HL-60 (cell line): ENCODE measurements at regions not wholly inside any gene's neighbourhood (a gene's known extent, or its start where the extent isn't known, plus 50 kb on each side); places are given as distances from the start of the nearest gene placed in this dataset.

ENCODE experiments used
- DNase-seq, 2 experiments: peaks; one replicate each; pipeline ENCODE4 v3.0.0-alpha.2; 2010 to 2020; ENCODE audit warnings: low read depth in 1 of 2, low spot score in 1 of 2
- H3K27ac ChIP-seq: fragments of 250-450 bp; sonication (Bioruptor Pico); replicated peaks from 2 replicates; pipeline ENCODE4 v1.5.1; 2020; ENCODE audit warnings: mild to moderate bottlenecking, moderate library complexity
- H3K27me3 ChIP-seq: fragments of 250-450 bp; sonication (Bioruptor Pico); 2 replicates; pipeline ENCODE4 v1.5.1; 2021; ENCODE audit warnings: mild to moderate bottlenecking, moderate library complexity; ENCODE audit not compliant: insufficient read depth, poor library complexity, severe bottlenecking
- H3K4me3 ChIP-seq: replicated peaks from 2 replicates; pipeline ENCODE4 v1.5.1; 2011; ENCODE audit warnings: mild to moderate bottlenecking, control low read depth, low read length; ENCODE audit not compliant: insufficient read depth
- CTCF ChIP-seq: IDR thresholded peaks from one replicate; pipeline ENCODE4 v1.5.1; 2011; ENCODE audit warnings: low read length, control low read depth, inconsistent platforms; ENCODE audit not compliant: insufficient read depth
- GABPA ChIP-seq: IDR thresholded peaks from 2 replicates; pipeline ENCODE4 v1.6.1; 2012; ENCODE audit warnings: low read depth
- POLR2AphosphoS5 ChIP-seq: IDR thresholded peaks from 2 replicates; pipeline ENCODE4 v1.6.1; 2012; ENCODE audit warnings: low read depth
- SPI1 ChIP-seq: IDR thresholded peaks from 2 replicates; pipeline ENCODE4 v1.6.1; 2012; ENCODE audit warnings: low read depth, mild to moderate bottlenecking, borderline replicate concordance
- TF ChIP-seq, protein P1 (sequence below): IDR thresholded peaks from 2 replicates; pipeline ENCODE4 v1.6.1; 2012; ENCODE audit warnings: low read depth; ENCODE audit not compliant: insufficient replicate concordance

DNA sequence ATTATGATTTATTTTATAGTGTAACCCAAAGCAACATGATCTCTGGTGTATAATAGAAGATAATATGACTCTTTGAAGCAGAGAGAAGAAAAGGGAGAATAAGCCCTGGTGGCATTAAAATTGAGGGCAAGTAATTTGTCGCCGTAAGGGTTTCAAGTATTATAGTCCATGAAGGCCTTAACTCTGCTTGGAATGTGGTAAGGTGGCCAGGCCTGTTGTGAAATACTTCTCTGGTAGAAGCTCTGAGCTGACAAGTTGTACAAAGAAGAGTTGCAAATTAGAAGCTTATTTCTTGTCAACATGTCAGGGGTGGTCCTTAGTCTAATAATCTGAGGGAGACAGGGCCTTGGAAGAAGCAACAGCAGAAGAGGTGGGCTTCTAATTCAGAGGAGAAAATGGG, 151.7 kb upstream of the HHIP start:
- TF ChIP-seq, protein P1, sequence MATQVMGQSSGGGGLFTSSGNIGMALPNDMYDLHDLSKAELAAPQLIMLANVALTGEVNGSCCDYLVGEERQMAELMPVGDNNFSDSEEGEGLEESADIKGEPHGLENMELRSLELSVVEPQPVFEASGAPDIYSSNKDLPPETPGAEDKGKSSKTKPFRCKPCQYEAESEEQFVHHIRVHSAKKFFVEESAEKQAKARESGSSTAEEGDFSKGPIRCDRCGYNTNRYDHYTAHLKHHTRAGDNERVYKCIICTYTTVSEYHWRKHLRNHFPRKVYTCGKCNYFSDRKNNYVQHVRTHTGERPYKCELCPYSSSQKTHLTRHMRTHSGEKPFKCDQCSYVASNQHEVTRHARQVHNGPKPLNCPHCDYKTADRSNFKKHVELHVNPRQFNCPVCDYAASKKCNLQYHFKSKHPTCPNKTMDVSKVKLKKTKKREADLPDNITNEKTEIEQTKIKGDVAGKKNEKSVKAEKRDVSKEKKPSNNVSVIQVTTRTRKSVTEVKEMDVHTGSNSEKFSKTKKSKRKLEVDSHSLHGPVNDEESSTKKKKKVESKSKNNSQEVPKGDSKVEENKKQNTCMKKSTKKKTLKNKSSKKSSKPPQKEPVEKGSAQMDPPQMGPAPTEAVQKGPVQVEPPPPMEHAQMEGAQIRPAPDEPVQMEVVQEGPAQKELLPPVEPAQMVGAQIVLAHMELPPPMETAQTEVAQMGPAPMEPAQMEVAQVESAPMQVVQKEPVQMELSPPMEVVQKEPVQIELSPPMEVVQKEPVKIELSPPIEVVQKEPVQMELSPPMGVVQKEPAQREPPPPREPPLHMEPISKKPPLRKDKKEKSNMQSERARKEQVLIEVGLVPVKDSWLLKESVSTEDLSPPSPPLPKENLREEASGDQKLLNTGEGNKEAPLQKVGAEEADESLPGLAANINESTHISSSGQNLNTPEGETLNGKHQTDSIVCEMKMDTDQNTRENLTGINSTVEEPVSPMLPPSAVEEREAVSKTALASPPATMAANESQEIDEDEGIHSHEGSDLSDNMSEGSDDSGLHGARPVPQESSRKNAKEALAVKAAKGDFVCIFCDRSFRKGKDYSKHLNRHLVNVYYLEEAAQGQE, result no peak
- TF ChIP-seq SPI1 (no peak), POLR2AphosphoS5 (no peak), GABPA (no peak), CTCF (no peak)
- no peak for DNase-seq
- no peak overlapping the region for H3K4me3 ChIP-seq
- H3K27ac ChIP-seq, result no peak overlapping the region
- H3K27me3 ChIP-seq, result no peaks in the 10 kb centered on the region

DNA sequence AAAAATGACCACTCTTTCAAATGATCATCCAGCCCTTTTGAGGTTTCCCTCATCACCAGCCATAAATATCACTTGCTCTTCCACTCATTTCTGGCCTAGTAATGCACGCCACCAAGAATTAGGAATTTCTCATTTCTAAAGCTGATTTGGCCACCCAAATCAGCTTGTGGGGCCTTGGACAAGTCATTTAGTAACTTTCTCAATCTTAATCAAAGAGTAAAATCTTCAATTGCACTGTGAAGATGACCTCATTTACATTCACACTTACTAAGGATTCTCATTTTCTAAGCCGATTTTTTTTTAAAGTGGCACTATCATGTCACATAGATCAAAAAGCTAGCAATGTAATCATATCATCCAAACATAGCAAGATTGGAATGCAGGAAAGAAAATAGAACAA, 150.0 kb upstream of the HHIP start:
- no peak overlapping the region for H3K4me3 ChIP-seq
- DNase-seq, result no peak
- H3K27ac ChIP-seq, result no peak overlapping the region
- no peaks in the 10 kb centered on the region for H3K27me3 ChIP-seq
- TF ChIP-seq, protein P1, result no peak
- no peak for TF ChIP-seq GABPA
- TF ChIP-seq SPI1, result no peak
- no peak for TF ChIP-seq POLR2AphosphoS5
- TF ChIP-seq CTCF, result no peak

GRCh38 chr4:144499777-144500176, 146.2 kb upstream of the HHIP start:
- no peak for TF ChIP-seq GABPA
- no peak for TF ChIP-seq CTCF
- TF ChIP-seq SPI1, result no peak
- no peak for TF ChIP-seq POLR2AphosphoS5
- TF ChIP-seq, protein P1, result no peak

More at GRCh38 chr4:144499777-144500176, 146.2 kb upstream of the HHIP start:
- no peaks in the 10 kb centered on the region for H3K27me3 ChIP-seq
- no peak for DNase-seq
- H3K4me3 ChIP-seq, result no peak overlapping the region
- no peak overlapping the region for H3K27ac ChIP-seq
